ENCODE measurements at regions not wholly inside any gene's neighbourhood (a gene's known extent, or its start where the extent isn't known, plus 50 kb on each side); places are given as distances from the start of the nearest gene placed in this dataset.
"Not testable (repeated sequence)": the region's sequence is repeated elsewhere in the genome, so short reads cannot be mapped to it uniquely, and the experiment has no call there.

DNA sequence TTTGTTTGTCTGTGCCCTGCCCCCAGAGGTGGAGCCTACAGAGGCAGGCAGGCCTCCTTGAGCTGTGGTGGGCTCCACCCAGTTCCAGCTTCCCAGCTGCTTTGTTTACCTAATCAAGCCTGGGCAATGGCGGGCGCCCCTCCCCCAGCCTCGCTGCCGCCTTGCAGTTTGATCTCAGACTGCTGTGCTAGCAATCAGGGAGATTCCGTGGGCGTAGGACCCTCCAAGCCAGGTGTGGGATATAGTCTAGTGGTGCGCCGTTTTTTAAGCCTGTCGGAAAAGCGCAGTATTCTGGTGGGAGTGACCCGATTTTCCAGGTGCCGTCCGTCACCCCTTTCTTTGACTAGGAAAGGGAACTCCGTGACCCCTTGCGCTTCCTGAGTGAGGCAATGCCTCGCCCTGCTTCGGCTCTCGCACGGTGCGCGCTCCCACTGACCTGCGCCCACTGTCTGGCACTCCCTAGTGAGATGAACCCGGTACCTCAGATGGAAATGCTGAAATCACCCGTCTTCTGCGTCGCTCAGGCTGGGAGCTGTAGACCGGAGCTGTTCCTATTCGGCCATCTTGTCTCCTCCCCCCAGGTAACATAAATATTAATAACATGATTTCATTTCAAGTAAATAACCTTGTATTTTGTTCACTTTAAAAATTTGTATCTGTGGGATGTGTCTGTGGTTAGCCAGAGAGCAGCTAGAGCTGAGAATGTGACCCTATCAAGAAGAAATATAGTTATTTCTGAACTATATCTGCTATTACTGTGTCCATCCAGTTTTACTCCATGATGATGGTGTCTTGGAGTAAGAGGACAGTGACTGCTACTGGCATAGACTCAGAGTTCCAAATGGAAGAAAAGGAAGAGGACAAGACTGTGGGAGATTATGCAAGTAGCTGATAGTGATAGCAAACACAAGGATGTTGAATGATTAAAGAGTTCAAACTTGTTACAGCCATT, 305.1 kb upstream of the TCF4 start:
- not testable (repeated sequence) for TF ChIP-seq AFF1 (IDR thresholded peaks at IDR 0.05; ENCODE audit: low read depth in 1 of 2, partially characterized antibody in 2 of 2); NBN (IDR thresholded peaks at IDR 0.05; ENCODE audit: low read depth); KDM5B (IDR thresholded peaks at IDR 0.05; ENCODE audit: insufficient replicate concordance, low read depth, low read length)
- TF ChIP-seq NRF1 (conservative IDR thresholded peaks at IDR 0.05 in 1 of 2, IDR thresholded peaks at IDR 0.05 in 1 of 2): peak; percentile 35 to 45; a peak in 2 of 4 replicates
- TF ChIP-seq, protein P1, sequence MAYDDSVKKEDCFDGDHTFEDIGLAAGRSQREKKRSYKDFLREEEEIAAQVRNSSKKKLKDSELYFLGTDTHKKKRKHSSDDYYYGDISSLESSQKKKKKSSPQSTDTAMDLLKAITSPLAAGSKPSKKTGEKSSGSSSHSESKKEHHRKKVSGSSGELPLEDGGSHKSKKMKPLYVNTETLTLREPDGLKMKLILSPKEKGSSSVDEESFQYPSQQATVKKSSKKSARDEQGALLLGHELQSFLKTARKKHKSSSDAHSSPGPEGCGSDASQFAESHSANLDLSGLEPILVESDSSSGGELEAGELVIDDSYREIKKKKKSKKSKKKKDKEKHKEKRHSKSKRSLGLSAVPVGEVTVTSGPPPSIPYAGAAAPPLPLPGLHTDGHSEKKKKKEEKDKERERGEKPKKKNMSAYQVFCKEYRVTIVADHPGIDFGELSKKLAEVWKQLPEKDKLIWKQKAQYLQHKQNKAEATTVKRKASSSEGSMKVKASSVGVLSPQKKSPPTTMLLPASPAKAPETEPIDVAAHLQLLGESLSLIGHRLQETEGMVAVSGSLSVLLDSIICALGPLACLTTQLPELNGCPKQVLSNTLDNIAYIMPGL (CRISPR knock-in tag; IDR thresholded peaks at IDR 0.05): not testable (repeated sequence)
- TF ChIP-seq, protein P2, sequence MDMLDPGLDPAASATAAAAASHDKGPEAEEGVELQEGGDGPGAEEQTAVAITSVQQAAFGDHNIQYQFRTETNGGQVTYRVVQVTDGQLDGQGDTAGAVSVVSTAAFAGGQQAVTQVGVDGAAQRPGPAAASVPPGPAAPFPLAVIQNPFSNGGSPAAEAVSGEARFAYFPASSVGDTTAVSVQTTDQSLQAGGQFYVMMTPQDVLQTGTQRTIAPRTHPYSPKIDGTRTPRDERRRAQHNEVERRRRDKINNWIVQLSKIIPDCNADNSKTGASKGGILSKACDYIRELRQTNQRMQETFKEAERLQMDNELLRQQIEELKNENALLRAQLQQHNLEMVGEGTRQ (CRISPR knock-in tag; IDR thresholded peaks at IDR 0.05): not testable (repeated sequence)
